DMS79 (cell line): ENCODE measurements at regions not wholly inside any gene's neighbourhood (a gene's known extent, or its start where the extent isn't known, plus 50 kb on each side); places are given as distances from the start of the nearest gene placed in this dataset.

Experiments used
- DNase-seq: peaks from one replicate; lab custom pipeline; 2025; lab: John Stamatoyannopoulos, UW

GRCh38 chr2:150047620-150048222, 439.7 kb downstream of the RND3 start:
- DNase-seq = no peak

- no peak for DNase-seq
Observed at GRCh38 chr2:150046810-150047209, 440.7 kb downstream of the RND3 start.

- no peak for DNase-seq
Observed at GRCh38 chr2:150046211-150046610, 441.3 kb downstream of the RND3 start.

GRCh38 chr2:150045601-150046000, 441.9 kb downstream of the RND3 start:
- DNase-seq = no peak

- DNase-seq = peak; percentile 87
Observed at GRCh38 chr2:150043172-150043500, 444.3 kb downstream of the RND3 start.

- DNase-seq = no peak
Observed at GRCh38 chr2:150042500-150043171, 444.8 kb downstream of the RND3 start.

- no peak for DNase-seq
Observed at GRCh38 chr2:150041722-150042425, 445.6 kb downstream of the RND3 start.

- no peak for DNase-seq
Observed at GRCh38 chr2:150036622-150037021, 449.0 kb upstream of the MMADHC start.

- DNase-seq = no peak
Observed at GRCh38 chr2:150034665-150035064, 447.1 kb upstream of the MMADHC start.

- DNase-seq = no peak
Observed at GRCh38 chr2:150030436-150031190, 443.0 kb upstream of the MMADHC start.

GRCh38 chr2:150028322-150028721, 440.7 kb upstream of the MMADHC start:
- no peak for DNase-seq

- no peak for DNase-seq
Observed at GRCh38 chr2:150027164-150027563, 439.6 kb upstream of the MMADHC start.

- no peak for DNase-seq
Observed at GRCh38 chr2:150023663-150024062, 436.1 kb upstream of the MMADHC start.

- no peak for DNase-seq
Observed at GRCh38 chr2:150023044-150023443, 435.5 kb upstream of the MMADHC start.

GRCh38 chr2:150020937-150021673, 433.5 kb upstream of the MMADHC start:
- no peak for DNase-seq

GRCh38 chr2:150020221-150020620, 432.6 kb upstream of the MMADHC start:
- no peak for DNase-seq

- no peak for DNase-seq
Observed at GRCh38 chr2:150019063-150019462, 431.5 kb upstream of the MMADHC start.

GRCh38 chr2:150012986-150013385, 425.4 kb upstream of the MMADHC start:
- no peak for DNase-seq

GRCh38 chr2:150011161-150011730, 423.7 kb upstream of the MMADHC start:
- DNase-seq = no peak

GRCh38 chr2:150008901-150009300, 421.3 kb upstream of the MMADHC start:
- DNase-seq = no peak

GRCh38 chr2:150007815-150008430, 420.3 kb upstream of the MMADHC start:
- no peak for DNase-seq
